ENCODE measurements at regions not wholly inside any gene's neighbourhood (a gene's known extent, or its start where the extent isn't known, plus 50 kb on each side); places are given as distances from the start of the nearest gene placed in this dataset.
A peak's percentile ranks its signal among the peaks of the same experiment; 100 is the strongest.

DNA sequence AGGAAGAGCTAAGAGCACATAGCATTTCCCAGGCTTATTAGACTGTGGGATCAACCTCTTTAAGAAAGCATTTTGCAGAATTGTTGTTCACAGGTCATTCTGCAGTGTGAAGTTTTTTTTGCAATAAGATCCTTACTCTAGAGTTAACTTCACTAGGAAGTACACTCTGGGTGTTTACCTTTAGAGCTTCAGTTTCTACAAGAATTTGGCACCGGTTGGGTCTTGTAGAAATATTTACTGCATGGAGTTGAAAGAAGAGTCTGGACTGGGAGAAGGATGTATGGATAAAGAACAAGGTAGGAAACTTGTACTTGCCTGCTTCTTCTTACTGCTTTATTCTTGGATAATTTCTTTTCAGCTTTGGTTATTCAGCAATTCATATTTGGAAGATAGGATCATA, 944.9 kb upstream of the GYPC start:
- H3K4me3 ChIP-seq (ENCODE audit: low read depth, low read length) = no peak overlapping the region
- no peak for DNase-seq (ENCODE audit: low read depth)
- TF ChIP-seq, protein P1, sequence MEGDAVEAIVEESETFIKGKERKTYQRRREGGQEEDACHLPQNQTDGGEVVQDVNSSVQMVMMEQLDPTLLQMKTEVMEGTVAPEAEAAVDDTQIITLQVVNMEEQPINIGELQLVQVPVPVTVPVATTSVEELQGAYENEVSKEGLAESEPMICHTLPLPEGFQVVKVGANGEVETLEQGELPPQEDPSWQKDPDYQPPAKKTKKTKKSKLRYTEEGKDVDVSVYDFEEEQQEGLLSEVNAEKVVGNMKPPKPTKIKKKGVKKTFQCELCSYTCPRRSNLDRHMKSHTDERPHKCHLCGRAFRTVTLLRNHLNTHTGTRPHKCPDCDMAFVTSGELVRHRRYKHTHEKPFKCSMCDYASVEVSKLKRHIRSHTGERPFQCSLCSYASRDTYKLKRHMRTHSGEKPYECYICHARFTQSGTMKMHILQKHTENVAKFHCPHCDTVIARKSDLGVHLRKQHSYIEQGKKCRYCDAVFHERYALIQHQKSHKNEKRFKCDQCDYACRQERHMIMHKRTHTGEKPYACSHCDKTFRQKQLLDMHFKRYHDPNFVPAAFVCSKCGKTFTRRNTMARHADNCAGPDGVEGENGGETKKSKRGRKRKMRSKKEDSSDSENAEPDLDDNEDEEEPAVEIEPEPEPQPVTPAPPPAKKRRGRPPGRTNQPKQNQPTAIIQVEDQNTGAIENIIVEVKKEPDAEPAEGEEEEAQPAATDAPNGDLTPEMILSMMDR (IDR thresholded peaks at IDR 0.05; ENCODE audit: insufficient read depth, low read depth, low read length, missing control alignments) = no peak

DNA sequence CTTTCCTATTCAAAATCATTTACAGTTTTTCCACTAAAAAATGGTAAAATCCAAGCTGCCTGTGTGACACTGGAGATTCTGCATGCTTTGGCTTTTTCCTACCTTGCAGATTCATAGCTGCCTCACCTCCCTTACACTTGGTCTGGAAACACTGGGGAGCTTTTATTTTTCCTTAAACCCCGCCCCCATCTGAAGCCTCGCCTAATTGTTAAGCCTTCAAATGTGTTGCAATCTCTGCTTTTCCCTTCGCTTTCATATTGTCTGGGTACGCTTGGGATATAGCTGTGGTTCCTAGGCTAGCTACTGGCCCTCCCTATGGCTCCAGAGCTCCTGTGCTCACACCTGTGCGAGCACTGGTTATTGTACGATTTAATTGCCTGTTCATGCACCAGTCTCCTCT, 942.4 kb upstream of the GYPC start:
- no peak overlapping the region for H3K4me3 ChIP-seq (ENCODE audit: low read depth, low read length)
- TF ChIP-seq, protein P1 (IDR thresholded peaks at IDR 0.05; ENCODE audit: insufficient read depth, low read depth, low read length, missing control alignments) = no peak
- no peak for DNase-seq (ENCODE audit: low read depth)

DNA sequence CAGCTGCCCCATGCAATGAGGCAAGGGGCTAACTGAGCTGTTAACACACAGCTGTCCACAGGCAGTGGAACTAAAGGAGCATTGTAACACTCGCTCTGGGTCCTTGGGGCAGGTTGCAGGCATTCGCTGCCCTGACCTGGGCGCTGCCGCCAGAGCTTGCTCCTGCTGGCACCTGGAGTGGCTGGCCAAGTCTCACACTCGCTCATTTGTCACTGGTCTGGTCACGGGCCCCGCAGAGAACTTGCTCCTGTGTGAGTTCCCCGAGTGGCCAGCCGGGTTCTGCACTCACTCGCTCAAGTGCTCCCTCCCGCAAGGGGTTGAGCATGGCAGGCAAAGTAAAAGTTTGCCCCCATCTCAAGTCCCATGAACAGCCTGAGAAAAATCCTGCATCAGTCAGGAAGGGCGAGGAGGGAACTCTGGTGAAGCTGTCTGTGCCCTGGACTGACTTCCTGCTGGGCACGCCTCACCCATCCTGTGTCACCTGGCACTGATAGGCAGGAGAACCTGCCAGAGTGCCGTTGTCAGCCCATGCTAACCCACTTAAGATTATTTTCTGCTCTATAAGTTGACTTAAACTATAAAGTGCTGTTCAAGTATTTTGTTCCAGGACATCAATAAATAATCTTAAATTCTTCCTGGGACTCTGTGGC, 934.8 kb upstream of the GYPC start:
- TF ChIP-seq, protein P1 (IDR thresholded peaks at IDR 0.05; ENCODE audit: insufficient read depth, low read depth, low read length, missing control alignments) = no peak
- H3K4me3 ChIP-seq (ENCODE audit: low read depth, low read length) = no peak overlapping the region
- DNase-seq (ENCODE audit: low read depth) = no peak

DNA sequence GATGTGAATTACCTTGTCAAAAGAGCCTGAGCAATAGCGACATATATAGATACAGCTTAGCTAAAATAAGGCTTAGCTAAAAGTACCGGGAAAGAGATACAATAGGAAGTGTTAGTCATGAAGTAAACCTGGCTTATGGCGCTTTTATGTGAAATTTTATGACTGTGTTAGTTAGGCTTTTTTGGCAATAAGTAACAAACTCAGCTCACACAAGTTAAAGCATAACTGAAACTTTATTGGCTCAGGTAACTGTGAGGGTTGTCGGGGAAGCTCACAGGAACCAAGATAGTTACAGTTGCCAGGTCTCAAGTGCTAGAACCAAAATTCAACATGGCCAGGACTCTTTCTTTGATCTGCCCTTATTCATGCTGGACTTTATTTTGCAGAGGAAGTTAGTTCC, 925.0 kb upstream of the GYPC start:
- TF ChIP-seq, protein P1 (IDR thresholded peaks at IDR 0.05; ENCODE audit: insufficient read depth, low read depth, low read length, missing control alignments) = no peak
- DNase-seq (ENCODE audit: low read depth) = no peak
- H3K4me3 ChIP-seq (ENCODE audit: low read depth, low read length) = no peak overlapping the region

DNA sequence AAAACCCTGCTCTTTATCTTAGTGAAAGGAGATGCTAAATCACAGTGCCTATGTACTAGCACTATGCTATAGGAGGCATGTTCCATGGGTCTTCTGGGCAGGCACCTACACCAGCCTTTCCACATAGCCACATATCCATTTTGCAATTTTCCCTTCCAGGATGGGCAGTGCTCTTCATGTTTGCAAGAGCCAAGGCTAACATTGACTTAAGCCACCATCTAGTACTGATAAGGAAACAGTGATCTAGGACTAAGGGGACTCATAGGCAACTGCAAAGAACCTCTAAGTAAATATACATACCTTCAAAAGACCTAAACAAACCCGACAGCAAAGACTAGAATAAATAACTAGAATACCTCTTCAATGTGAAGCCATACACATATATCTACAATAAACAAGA, 919.7 kb upstream of the GYPC start:
- H3K4me3 ChIP-seq (ENCODE audit: low read depth, low read length) = no peak overlapping the region
- DNase-seq (ENCODE audit: low read depth) = no peak
- TF ChIP-seq, protein P1 (IDR thresholded peaks at IDR 0.05; ENCODE audit: insufficient read depth, low read depth, low read length, missing control alignments) = no peak

DNA sequence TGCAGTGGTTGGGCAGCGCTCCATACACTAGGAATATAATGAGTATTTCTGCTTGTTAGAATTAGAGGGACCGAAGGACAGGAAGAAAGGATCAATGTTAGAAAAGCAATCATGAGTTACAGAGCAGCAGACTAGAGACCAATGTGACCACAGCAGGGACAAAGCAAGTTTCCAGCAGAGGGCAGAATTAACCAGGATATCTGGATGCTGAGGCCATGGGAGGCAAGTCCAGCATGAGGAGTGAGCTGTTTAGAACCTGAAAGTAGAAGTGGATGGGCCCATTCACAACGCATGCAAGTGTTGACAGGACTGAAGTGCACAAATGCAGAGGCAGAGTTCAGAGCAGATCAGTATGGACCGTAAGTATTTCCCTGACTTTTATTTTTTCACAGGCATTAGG, 910.4 kb upstream of the GYPC start:
- TF ChIP-seq, protein P1 (IDR thresholded peaks at IDR 0.05; ENCODE audit: insufficient read depth, low read depth, low read length, missing control alignments) = peak; percentile 42
- peak; percentile 84 for DNase-seq (ENCODE audit: low read depth)
- no peak overlapping the region for H3K4me3 ChIP-seq (ENCODE audit: low read depth, low read length)

Data from GM12865 (cell line).